Vagina (tissue), 2 donors: ENCODE measurements at regions not wholly inside any gene's neighbourhood (a gene's known extent, or its start where the extent isn't known, plus 50 kb on each side); places are given as distances from the start of the nearest gene placed in this dataset.

Source experiments
- CTCF ChIP-seq, 3 experiments: fragments of 450-650 bp in 2 of 3; fragments of 200-600 bp in 1 of 3; sonication (generic) in 1 of 3; IDR thresholded peaks; one replicate each; pipeline ENCODE4 v1.5.1; 2017 to 2019; ENCODE audit warnings: antibody characterized with exemption in 3 of 3, mild to moderate bottlenecking in 2 of 3, moderate library complexity in 2 of 3
- POLR2A ChIP-seq, 2 donors: fragments of 450-650 bp; IDR thresholded peaks; one replicate each; pipeline ENCODE4 v1.6.1; 2017; ENCODE audit warnings: antibody characterized with exemption in 2 of 2, mild to moderate bottlenecking in 2 of 2, moderate library complexity in 2 of 2
- POLR2AphosphoS5 ChIP-seq, 2 donors: sonication (generic); formaldehyde crosslinking; IDR thresholded peaks; one replicate each; pipeline ENCODE4 v1.9.0; 2017; ENCODE audit warnings: antibody characterized with exemption in 2 of 2, mild to moderate bottlenecking in 2 of 2, low read depth in 1 of 2; ENCODE audit not compliant: insufficient read depth in 1 of 2

- no peak for TF ChIP-seq CTCF (IDR thresholded peaks at IDR 0.05)
- no peak for TF ChIP-seq POLR2A (IDR thresholded peaks at IDR 0.05)
- no peak for TF ChIP-seq POLR2AphosphoS5 (IDR thresholded peaks at IDR 0.05; ENCODE audit: insufficient read depth in 1 of 2, low read depth in 1 of 2)
Observed at GRCh38 chr1:168643152-168643551, 66.7 kb downstream of the XCL1 start.
